DMS114 treated with DMSO at 0.1 percent for 48 hours (cell line): ENCODE measurements at regions not wholly inside any gene's neighbourhood (a gene's known extent, or its start where the extent isn't known, plus 50 kb on each side); places are given as distances from the start of the nearest gene placed in this dataset.
A peak's percentile ranks its signal among the peaks of the same experiment; 100 is the strongest.

Experiments used
- DNase-seq: peaks from one replicate; lab custom pipeline; 2025; ENCODE audit not compliant: unreplicated experiment; lab: John Stamatoyannopoulos, UW

GRCh38 chr7:142418326-142418725 is 160.5 kb upstream of the PRSS58 start:
- no peak for DNase-seq

- DNase-seq, result no peak
Observed at GRCh38 chr7:142414915-142415314, 157.1 kb upstream of the PRSS58 start.

DNA sequence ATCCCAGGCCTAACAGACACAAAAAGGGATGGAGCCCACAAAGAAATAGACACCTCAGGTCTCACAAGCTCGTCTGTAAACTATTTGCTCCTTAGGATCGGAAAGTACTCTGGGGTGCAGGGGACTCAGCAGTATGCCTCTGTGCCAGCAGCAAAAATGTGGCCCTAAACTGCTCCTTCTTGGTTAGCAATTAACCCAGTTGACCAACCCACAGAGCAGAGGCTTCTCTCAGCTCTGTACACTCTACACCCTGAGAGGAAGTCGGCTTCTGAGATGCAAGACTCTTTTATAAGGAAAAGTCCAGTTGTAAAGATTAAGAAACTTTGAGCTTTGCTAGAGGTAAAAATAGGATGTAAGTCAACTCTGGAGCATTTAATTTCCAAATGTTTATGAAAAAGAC is 156.3 kb upstream of the PRSS58 start:
- DNase-seq, result no peak

- no peak for DNase-seq
Observed at GRCh38 chr7:142413280-142414000, 155.6 kb upstream of the PRSS58 start.

DNA sequence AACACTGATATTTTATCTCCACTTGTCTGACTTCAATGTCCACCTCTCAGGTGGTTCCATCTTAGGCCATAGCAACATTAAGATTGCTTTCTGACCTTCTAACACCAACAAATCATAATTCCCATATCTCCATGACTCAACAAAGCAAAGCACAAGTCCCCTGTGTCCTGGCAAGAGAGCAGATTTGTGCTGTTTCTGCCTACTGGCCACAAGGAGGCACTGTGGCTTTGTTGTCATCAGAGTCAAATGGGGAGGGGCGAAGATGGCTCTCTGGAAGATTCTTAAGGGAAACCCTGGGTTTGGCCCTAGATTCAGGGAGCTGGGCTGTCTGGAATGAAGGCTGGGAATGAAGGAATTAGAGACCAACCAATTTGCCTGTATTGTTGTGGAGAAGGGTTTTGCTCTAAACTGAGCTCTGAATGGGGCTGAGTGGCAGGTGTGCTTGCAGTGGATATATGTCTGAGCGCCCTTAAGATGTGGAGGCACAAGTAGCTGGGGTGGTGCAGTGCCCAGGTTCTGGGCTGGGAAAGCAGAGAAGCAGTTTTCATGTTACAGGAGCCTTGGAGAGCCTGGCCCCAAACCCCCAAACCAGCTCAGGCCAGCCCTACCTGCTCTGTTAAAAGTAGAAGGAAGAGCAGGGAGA is 154.8 kb upstream of the PRSS58 start:
- no peak for DNase-seq

DNA sequence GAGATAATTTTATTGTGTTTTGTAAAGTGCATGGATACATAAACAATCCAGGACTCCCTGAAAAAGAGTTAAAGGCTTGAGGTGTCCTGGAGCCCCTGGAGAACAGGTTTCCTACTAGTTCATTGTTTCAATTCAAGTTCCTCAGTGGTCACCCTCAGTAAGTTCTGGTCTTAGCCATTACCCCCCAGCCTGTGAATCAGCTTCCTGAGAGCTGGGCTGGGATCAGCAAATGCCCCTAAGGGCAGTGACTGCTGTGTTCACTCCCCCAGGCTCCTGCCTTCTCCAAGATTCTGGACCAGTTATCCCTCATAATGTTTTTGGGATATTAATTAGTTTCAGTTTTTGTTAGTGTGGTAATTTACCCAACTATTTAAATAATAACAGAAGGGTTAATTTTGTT is 151.6 kb upstream of the PRSS58 start:
- no peak for DNase-seq

DNA sequence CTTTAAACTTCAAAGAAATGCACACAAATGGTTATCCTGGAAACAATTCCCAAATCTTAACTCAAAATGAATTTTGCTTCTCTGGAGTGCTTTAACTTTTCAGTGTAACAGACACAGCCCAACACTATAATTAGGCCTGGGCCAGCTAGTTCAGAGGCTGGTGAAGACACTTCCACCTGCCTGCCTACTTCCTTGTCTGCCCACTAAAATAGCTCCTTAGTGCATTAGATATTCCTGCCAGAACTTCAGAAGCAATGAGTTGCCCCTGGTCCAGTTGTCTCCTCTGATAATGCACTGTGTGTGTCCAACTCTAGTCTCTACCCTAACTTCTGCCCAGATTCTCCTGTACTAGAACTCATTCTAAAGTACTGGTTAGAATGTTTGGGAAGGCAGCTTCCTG is 150.9 kb upstream of the PRSS58 start:
- DNase-seq, result no peak

GRCh38 chr7:142407939-142408570 is 150.2 kb upstream of the PRSS58 start:
- no peak for DNase-seq

- DNase-seq, result no peak
Observed at GRCh38 chr7:142405122-142405765, 147.4 kb upstream of the PRSS58 start.

- DNase-seq, result no peak
Observed at GRCh38 chr7:142401951-142402350, 144.1 kb upstream of the PRSS58 start.

DNA sequence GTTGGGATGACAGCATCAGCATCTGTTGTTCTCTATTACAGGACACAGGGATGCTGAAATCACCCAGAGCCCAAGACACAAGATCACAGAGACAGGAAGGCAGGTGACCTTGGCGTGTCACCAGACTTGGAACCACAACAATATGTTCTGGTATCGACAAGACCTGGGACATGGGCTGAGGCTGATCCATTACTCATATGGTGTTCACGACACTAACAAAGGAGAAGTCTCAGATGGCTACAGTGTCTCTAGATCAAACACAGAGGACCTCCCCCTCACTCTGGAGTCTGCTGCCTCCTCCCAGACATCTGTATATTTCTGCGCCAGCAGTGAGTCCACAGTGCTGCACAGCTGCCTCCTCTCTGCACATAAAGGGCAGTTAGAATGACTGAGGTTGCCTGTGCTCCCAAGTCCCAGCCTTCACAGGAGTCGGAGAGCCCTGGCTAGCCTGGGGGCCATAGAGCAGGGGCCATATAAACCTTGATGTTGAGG is 142.2 kb upstream of the PRSS58 start:
- no peak for DNase-seq

DNA sequence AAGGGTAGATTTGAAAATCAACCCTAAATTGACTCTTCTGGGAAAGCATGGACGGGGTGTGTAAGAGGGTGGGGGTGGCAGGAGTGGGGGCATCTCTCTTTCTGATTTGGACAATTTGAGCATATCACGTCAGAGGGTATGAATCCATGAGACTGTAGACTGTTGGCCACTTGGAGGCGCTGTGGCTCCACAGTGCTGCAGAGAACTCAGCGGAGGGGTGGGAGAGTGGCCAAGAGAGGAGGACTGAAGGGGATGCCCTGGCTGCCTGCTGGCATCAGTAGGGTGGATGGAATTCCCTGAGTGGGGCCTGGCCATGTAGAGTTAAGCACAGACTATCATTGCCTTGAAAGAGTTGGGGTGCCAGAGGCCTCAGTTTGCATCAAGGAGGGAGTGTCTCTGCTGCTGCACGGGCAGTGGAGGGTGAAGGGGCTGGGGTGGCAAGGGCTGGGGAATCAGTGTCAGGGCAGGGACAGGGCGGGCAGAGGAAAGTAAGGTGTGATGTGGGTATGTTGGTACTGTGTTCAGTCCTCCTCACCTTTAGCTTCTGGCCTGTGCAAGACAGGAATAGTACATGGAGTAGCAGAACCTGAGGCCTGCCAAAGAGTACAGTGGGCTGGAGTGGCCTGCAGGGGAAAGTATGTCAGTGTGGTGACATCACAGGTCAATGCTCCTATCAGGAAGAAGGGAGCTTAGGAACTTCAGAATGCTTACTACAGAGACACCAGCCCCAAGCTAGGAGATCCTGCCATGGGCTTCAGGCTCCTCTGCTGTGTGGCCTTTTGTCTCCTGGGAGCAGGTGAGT is 133.5 kb upstream of the PRSS58 start:
- DNase-seq, result no peak

GRCh38 chr7:142389544-142389943 is 131.7 kb upstream of the PRSS58 start:
- DNase-seq, result no peak

- peak; percentile 24 for DNase-seq
Observed at GRCh38 chr7:142385491-142386340, 127.9 kb upstream of the PRSS58 start.

- DNase-seq, result no peak
Observed at GRCh38 chr7:142384493-142384922, 126.7 kb upstream of the PRSS58 start.

- no peak for DNase-seq
Observed at GRCh38 chr7:142383841-142384492, 126.1 kb upstream of the PRSS58 start.

GRCh38 chr7:142381727-142382390 is 124.0 kb upstream of the PRSS58 start:
- no peak for DNase-seq

DNA sequence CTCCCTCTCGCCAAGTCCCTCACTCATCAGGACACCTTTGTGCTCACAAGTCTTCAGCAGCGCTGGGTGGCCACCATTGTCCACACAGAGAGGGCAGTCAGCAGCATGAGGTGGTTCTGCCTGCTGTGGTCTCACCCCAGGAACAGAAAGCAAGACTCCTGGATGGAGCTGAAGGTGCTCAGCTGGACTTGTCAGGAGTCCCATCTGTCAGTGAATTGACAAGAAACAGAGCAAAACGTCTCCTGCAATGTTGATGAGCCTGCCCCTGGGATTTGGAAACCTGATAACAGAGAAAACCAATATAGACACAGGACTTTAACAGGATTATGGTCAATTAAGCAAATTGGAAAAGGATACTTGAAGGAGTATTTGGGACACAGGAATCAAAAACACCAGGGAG is 122.2 kb upstream of the PRSS58 start:
- no peak for DNase-seq
